Left ventricle myocardium inferior (tissue), 1 donor: ENCODE measurements at regions not wholly inside any gene's neighbourhood (a gene's known extent, or its start where the extent isn't known, plus 50 kb on each side); places are given as distances from the start of the nearest gene placed in this dataset.

ENCODE experiments used
- DNase-seq: peaks from one replicate; pipeline ENCODE4 v3.0.0-alpha.2; 2020
- H3K27ac ChIP-seq: fragments of 200-600 bp; replicated peaks from 2 replicates; pipeline ENCODE4 v1.8.0; 2021
- H3K27me3 ChIP-seq: fragments of 200-600 bp; 2 replicates; pipeline ENCODE4 v1.8.0; 2021; ENCODE audit warnings: low read depth
- H3K36me3 ChIP-seq: fragments of 200-600 bp; 2 replicates; pipeline ENCODE4 v1.8.0; 2021
- H3K4me1 ChIP-seq: fragments of 200-600 bp; 2 replicates; pipeline ENCODE4 v1.8.0; 2021
- H3K4me3 ChIP-seq: fragments of 200-600 bp; 2 replicates; pipeline ENCODE4 v1.8.0; 2021; ENCODE audit warnings: mild to moderate bottlenecking, moderate library complexity
- H3K9me3 ChIP-seq: fragments of 200-600 bp; replicated peaks from 2 replicates; pipeline ENCODE4 v1.8.0; 2021
- CTCF ChIP-seq: fragments of 200-600 bp; IDR thresholded peaks from 2 replicates; pipeline ENCODE4 v1.8.0; 2021; ENCODE audit warnings: antibody characterized with exemption, mild to moderate bottlenecking, borderline replicate concordance
- intact Hi-C: fragments of 100-400 bp; cut with micrococcal nuclease; formaldehyde crosslinking; loops from one replicate; pipeline ENCODE4 v1.11.0; 2022
- donor health status: DM: no; HTN: yes; CAD: no; lungs with severe emphysema.

- H3K9me3 ChIP-seq = peaks cover 4% of the 10 kb centered on the region
- no peak for TF ChIP-seq CTCF
- H3K36me3 ChIP-seq = no peaks in the 10 kb centered on the region
- intact Hi-C loops = no loop called here
- H3K27ac ChIP-seq = no peak overlapping the region
- H3K27me3 ChIP-seq = no peaks in the 10 kb centered on the region
- no peak for DNase-seq
- H3K4me1 ChIP-seq = peaks cover 5% of the 10 kb centered on the region
- H3K4me3 ChIP-seq = no peak overlapping the region
Observed at GRCh38 chr5:17042041-17042440, 106.0 kb upstream of the MYO10 start.

DNA sequence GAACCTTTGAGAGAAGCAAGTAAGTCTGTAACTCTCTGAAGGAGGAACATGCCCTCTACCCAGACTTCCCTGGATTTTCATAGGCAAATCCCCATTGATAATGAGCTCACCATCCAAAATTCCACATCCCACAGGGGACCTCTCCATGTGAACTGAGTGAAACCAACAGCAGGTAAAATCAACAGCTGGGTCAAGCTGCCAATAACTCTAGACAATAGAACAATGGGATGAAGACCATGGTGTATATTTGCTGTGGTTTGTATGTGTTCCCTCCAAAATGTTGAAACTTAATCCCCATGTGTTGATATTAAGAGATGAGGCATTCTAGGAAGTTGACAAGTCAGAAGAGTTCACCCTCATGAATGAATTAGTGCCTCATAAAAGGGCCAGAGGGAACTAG, 110.2 kb upstream of the MYO10 start:
- Histone ChIP-seq H3K9me3 (no peaks in the 10 kb centered on the region), H3K36me3 (no peaks in the 10 kb centered on the region), H3K27me3 (no peaks in the 10 kb centered on the region), H3K27ac (no peak overlapping the region), H3K4me1 (no peaks in the 10 kb centered on the region), H3K4me3 (no peak overlapping the region)
- DNase-seq = no peak
- no peak for TF ChIP-seq CTCF
- intact Hi-C loops = no loop called here

- TF ChIP-seq CTCF = no peak
- Histone ChIP-seq H3K9me3 (no peaks in the 10 kb centered on the region), H3K4me1 (no peaks in the 10 kb centered on the region), H3K4me3 (no peak overlapping the region), H3K27me3 (no peaks in the 10 kb centered on the region), H3K36me3 (no peaks in the 10 kb centered on the region), H3K27ac (peak overlapping the region; percentile 15)
- no peak for DNase-seq
- intact Hi-C loops = no loop called here
Observed at GRCh38 chr5:17050236-17050635, 114.1 kb upstream of the MYO10 start.

- intact Hi-C loops = no loop called here
- Histone ChIP-seq H3K9me3 (no peaks in the 10 kb centered on the region), H3K27ac (no peak overlapping the region), H3K27me3 (no peaks in the 10 kb centered on the region), H3K36me3 (no peaks in the 10 kb centered on the region), H3K4me1 (peaks cover 20% of the 10 kb centered on the region), H3K4me3 (no peak overlapping the region)
- TF ChIP-seq CTCF = no peak
- DNase-seq = no peak
Observed at GRCh38 chr5:17054911-17055310, 118.8 kb upstream of the MYO10 start.

GRCh38 chr5:17056141-17056631, 120.1 kb upstream of the MYO10 start:
- no peak for DNase-seq

More at GRCh38 chr5:17056141-17056631, 120.1 kb upstream of the MYO10 start:
- Histone ChIP-seq H3K4me3 (no peak overlapping the region), H3K9me3 (no peaks in the 10 kb centered on the region), H3K4me1 (peaks cover 20% of the 10 kb centered on the region), H3K27ac (peak overlapping the region; percentile 66), H3K27me3 (no peaks in the 10 kb centered on the region), H3K36me3 (no peaks in the 10 kb centered on the region)
- intact Hi-C loops = no loop called here
- no peak for TF ChIP-seq CTCF
